Psoas muscle (tissue), 7 donors: ENCODE measurements at regions not wholly inside any gene's neighbourhood (a gene's known extent, or its start where the extent isn't known, plus 50 kb on each side); places are given as distances from the start of the nearest gene placed in this dataset.
A peak's percentile ranks its signal among the peaks of the same experiment; 100 is the strongest.
"Not testable (repeated sequence)": the region's sequence is repeated elsewhere in the genome, so short reads cannot be mapped to it uniquely, and the experiment has no call there.

ENCODE experiments used
- ATAC-seq, 4 donors: fragments of 200-7000 bp; cut with Tn5 transposase; one replicate each; pipeline ENCODE4 v1.9.1; 2020; ENCODE audit warnings: moderate library complexity in 3 of 4, mild to moderate bottlenecking in 2 of 4
- DNase-seq, 2 donors: peaks; one replicate each; pipeline ENCODE4 v3.0.0-alpha.2; 2020
- H3K27ac ChIP-seq: fragments of 200-600 bp; one replicate; pipeline ENCODE4 v1.8.0; 2022
- H3K27me3 ChIP-seq, 3 donors: fragments of 200-600 bp in 1 of 3; one replicate each; pipeline versions ENCODE4 v1.6.1 to v1.8.0; 2013 to 2022; ENCODE audit warnings: low read length in 2 of 3, mild to moderate bottlenecking in 2 of 3, moderate library complexity in 1 of 3; ENCODE audit not compliant: insufficient read depth in 3 of 3
- H3K36me3 ChIP-seq, 2 donors: fragments of 200-600 bp in 1 of 2; one replicate each; pipeline versions ENCODE4 v1.6.1 to v1.8.0; 2013 to 2022; ENCODE audit warnings: low read depth in 1 of 2, mild to moderate bottlenecking in 1 of 2, moderate library complexity in 1 of 2; ENCODE audit not compliant: insufficient read depth in 1 of 2
- H3K4me1 ChIP-seq: fragments of 200-600 bp; one replicate; pipeline ENCODE4 v1.8.0; 2022
- H3K4me3 ChIP-seq: fragments of 200-600 bp; one replicate; pipeline ENCODE4 v1.8.0; 2022; ENCODE audit warnings: mild to moderate bottlenecking
- H3K9me3 ChIP-seq: fragments of 200-600 bp; one replicate; pipeline ENCODE4 v1.8.0; 2022
- CTCF ChIP-seq: fragments of 200-600 bp; IDR thresholded peaks from one replicate; pipeline ENCODE4 v1.8.0; 2022; ENCODE audit warnings: antibody characterized with exemption
- WGBS, 3 donors: extraction: QIAGEN DNeasy Blood & Tissue Kit; methylation state at CpG; one replicate each; pipeline versions ENCODE4 v1.1.6 to v1.1.7; 2013; 5-methylcytosine and 5-hydroxymethylcytosine counted together
- intact Hi-C, 2 donors: fragments of 100-400 bp; cut with DNase I; formaldehyde crosslinking; loops; one replicate each; pipeline versions ENCODE4 v1.11.0 to v1.14.2; 2022
- donor health status: healthy with polysubstance abuse.
- donor health status: DM: no; HTN: no; CAD: no; lungs with moderate emphysema.
- donor health status: Bipolar disorder and iron deficiency.
- donor health status: healthy.
- donor health status: DM: yes; HTN: yes; CAD: no.
- donor health status: DM: no; HTN: no; CAD: no.
- donor health status: DM: yes; HTN: yes; CAD: no.

DNA sequence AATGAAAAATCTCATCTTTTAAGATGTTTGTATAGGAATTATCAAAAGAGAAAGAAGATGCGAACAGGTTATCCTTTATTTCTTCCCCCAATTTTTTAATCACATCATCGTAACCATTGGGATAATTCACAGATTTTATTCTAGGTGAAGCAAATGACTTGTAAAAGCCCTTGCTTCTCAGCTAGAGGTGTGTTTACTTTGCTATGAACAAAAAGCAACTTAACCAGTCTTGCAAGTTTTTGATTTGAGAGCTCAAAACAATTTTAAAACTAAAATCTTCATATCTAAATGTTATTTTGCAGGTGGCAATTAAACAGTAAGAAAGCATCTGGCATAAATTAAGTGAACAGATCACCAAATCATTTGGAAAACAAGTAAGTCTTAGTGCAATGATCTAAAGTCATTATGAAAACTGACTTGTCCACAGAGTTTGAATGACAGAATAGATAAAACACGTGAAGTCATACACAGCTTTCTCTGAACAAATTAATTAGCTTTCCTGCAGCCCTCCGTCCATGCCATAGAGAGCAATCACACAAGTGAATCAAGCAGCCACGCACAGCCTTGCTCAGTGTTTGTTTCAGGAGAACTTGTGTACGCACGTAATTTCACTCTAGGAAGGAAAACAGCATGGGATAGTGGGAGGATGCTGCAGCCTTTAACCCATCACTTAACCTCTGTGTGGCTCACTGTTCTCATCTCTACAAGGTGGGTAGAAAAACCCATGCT lies 85.0 kb upstream of the ZNF800 start:
- H3K27ac ChIP-seq = no peak overlapping the region
- no peak for DNase-seq
- ATAC-seq = no peak
- intact Hi-C loops = no loop called here
- H3K9me3 ChIP-seq = no peaks in the 10 kb centered on the region
- H3K4me3 ChIP-seq = no peak overlapping the region
- WGBS, 3 donors = 49 to 58% (median 56%) methylated on average over 7 of the region's 7 CpGs
- TF ChIP-seq CTCF = no peak
- no peaks in the 10 kb centered on the region for H3K36me3 ChIP-seq
- H3K4me1 ChIP-seq = peaks cover 7% of the 10 kb centered on the region
- no peaks in the 10 kb centered on the region for H3K27me3 ChIP-seq

GRCh38 chr7:127476618-127477017 lies 84.1 kb upstream of the ZNF800 start:
- ATAC-seq (no peak), DNase-seq (no peak)
- Histone ChIP-seq H3K4me1 (peaks cover 7% of the 10 kb centered on the region), H3K9me3 (no peaks in the 10 kb centered on the region), H3K27me3 (no peaks in the 10 kb centered on the region), H3K4me3 (no peak overlapping the region), H3K27ac (no peak overlapping the region), H3K36me3 (no peaks in the 10 kb centered on the region)
- WGBS, 3 donors = 63 to 86% (median 66%) methylated on average over 1 of the region's 1 CpG
- no peak for TF ChIP-seq CTCF
- intact Hi-C loops = no loop called here

GRCh38 chr7:127474457-127474856 lies 81.9 kb upstream of the ZNF800 start:
- Histone ChIP-seq H3K4me1 (peaks cover 7% of the 10 kb centered on the region), H3K27me3 (no peaks in the 10 kb centered on the region), H3K27ac (no peak overlapping the region), H3K36me3 (no peaks in the 10 kb centered on the region), H3K4me3 (no peak overlapping the region), H3K9me3 (no peaks in the 10 kb centered on the region)
- no peak for TF ChIP-seq CTCF
- ATAC-seq = no peak
- intact Hi-C loops = no loop called here
- no peak for DNase-seq

DNA sequence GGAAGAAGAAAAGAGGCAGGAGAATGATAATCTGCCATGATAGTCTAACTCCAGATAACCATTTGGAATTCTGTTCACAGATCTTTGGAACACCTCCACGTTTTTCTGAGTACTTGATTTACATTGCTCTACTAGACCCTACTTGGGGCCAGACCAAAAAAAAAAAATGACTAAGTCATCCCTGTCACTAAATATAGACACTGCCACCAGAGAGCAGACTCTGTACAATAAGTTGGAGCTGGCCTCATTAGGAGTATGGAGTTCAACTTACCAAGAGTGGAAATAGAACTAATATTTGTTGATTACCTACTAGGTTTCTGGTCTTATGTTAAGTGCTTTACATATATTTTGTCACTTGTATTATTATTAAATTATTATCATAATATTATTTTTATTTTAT lies 80.9 kb upstream of the ZNF800 start:
- no peak for DNase-seq
- 0 to 9% (median 0%) methylated on average over 1 of the region's 1 CpG for whole genome bisulfite sequencing, 3 donors
- Histone ChIP-seq H3K9me3 (no peaks in the 10 kb centered on the region), H3K4me1 (peaks cover 7% of the 10 kb centered on the region), H3K4me3 (no peak overlapping the region), H3K36me3 (no peaks in the 10 kb centered on the region), H3K27ac (no peak overlapping the region), H3K27me3 (no peaks in the 10 kb centered on the region)
- ATAC-seq = peak in 2 of 4 donors; percentile 62
- no peak for TF ChIP-seq CTCF
- intact Hi-C loops = no loop called here

- DNase-seq = no peak
- intact Hi-C loops = no loop called here
- Histone ChIP-seq H3K27me3 (no peaks in the 10 kb centered on the region), H3K27ac (no peak overlapping the region), H3K36me3 (no peaks in the 10 kb centered on the region), H3K4me1 (no peaks in the 10 kb centered on the region), H3K4me3 (no peak overlapping the region), H3K9me3 (peaks cover 6% of the 10 kb centered on the region)
- no peak for TF ChIP-seq CTCF
- ATAC-seq = no peak
These were observed 67.6 kb upstream of the ZNF800 start for GRCh38 chr7:127460077-127460476.

DNA sequence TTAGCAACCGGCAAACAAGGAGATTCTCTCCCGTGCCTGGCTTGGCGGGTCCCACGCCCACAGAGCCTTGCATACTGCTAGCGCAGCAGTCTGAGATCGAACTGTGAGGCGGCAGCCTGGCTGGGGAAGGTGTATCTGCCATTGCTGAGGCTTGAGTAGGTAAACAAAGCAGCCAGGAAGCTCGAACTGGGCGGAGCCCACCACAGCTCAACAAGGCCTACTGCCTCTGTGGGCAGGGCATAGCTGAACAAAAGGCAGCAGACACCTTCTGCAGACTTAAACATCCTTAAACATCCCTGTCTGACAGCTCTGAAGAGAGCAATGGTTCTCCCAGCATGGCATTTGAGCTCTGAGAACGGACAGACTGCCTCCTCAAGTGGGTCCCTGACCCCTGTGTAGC lies 58.8 kb upstream of the ZNF800 start:
- DNase-seq, H3K4me1 ChIP-seq, H3K27ac ChIP-seq, H3K4me3 ChIP-seq, H3K27me3 ChIP-seq, intact Hi-C loops, H3K9me3 ChIP-seq, ATAC-seq, H3K36me3 ChIP-seq: not testable (repeated sequence)
- 73 to 76% (median 74%) methylated on average over 10 of the region's 10 CpGs for WGBS, 3 donors
